ENCODE measurements at regions not wholly inside any gene's neighbourhood (a gene's known extent, or its start where the extent isn't known, plus 50 kb on each side); places are given as distances from the start of the nearest gene placed in this dataset.

- Histone ChIP-seq H3K27ac (ENCODE audit: low read depth, low read length, poor library complexity, severe bottlenecking) (no peak overlapping the region), H3K36me3 (ENCODE audit: insufficient read depth, low read length, poor library complexity, severe bottlenecking) (no peaks in the 10 kb centered on the region), H3K4me3 (ENCODE audit: low read depth, low read length, poor library complexity, severe bottlenecking) (no peak overlapping the region), H3K9me3 (ENCODE audit: low read depth, low read length, poor library complexity, severe bottlenecking) (no peaks in the 10 kb centered on the region), H3K27me3 (replicated peaks; ENCODE audit: insufficient read depth, low read depth, low read length, poor library complexity) (no peaks in the 10 kb centered on the region), H3K4me1 (ENCODE audit: insufficient read depth, low read length, poor library complexity, severe bottlenecking) (no peaks in the 10 kb centered on the region)
- intact Hi-C loops (cut with micrococcal nuclease; ENCODE audit: unreplicated experiment), result no loop called here
- no TSS peak for BruUV-seq (replicated peaks)
- POLR2A ChIA-PET (ENCODE audit: low non-redundant PET), result no interaction called here
- TF ChIP-seq EZH2 (IDR thresholded peaks at IDR 0.05; ENCODE audit: borderline replicate concordance, low read depth, low read length, poor library complexity, severe bottlenecking), result no peak
- TF ChIP-seq CTCF (conservative IDR thresholded peaks at IDR 0.05; ENCODE audit: low read depth, low read length), result no peak
- DNase-seq (ENCODE audit: low spot score), result no peak
- CTCF ChIA-PET, result no interaction called here
Measured at GRCh38 chr2:108106731-108107130, 120.4 kb downstream of the SLC5A7 start.

GRCh38 chr2:108111936-108112335, 125.6 kb downstream of the SLC5A7 start:
- H3K27ac ChIP-seq (ENCODE audit: low read depth, low read length, poor library complexity, severe bottlenecking), result no peak overlapping the region
- TF ChIP-seq CTCF (conservative IDR thresholded peaks at IDR 0.05; ENCODE audit: low read depth, low read length), result no peak
- TF ChIP-seq EZH2 (IDR thresholded peaks at IDR 0.05; ENCODE audit: borderline replicate concordance, low read depth, low read length, poor library complexity, severe bottlenecking), result no peak
- DNase-seq (ENCODE audit: low spot score), result no peak
- no TSS peak for BruUV-seq (replicated peaks)
- intact Hi-C loops (cut with micrococcal nuclease; ENCODE audit: unreplicated experiment), result no loop called here
- ChIA-PET POLR2A (ENCODE audit: low non-redundant PET) (no interaction called here), CTCF (no interaction called here)
- H3K4me3 ChIP-seq (ENCODE audit: low read depth, low read length, poor library complexity, severe bottlenecking), result no peak overlapping the region
- H3K36me3 ChIP-seq (ENCODE audit: insufficient read depth, low read length, poor library complexity, severe bottlenecking), result no peaks in the 10 kb centered on the region
- H3K9me3 ChIP-seq (ENCODE audit: low read depth, low read length, poor library complexity, severe bottlenecking), result no peaks in the 10 kb centered on the region
- H3K4me1 ChIP-seq (ENCODE audit: insufficient read depth, low read length, poor library complexity, severe bottlenecking), result no peaks in the 10 kb centered on the region
- no peaks in the 10 kb centered on the region for H3K27me3 ChIP-seq (replicated peaks; ENCODE audit: insufficient read depth, low read depth, low read length, poor library complexity)

- Histone ChIP-seq H3K27ac (ENCODE audit: low read depth, low read length, poor library complexity, severe bottlenecking) (no peak overlapping the region), H3K27me3 (replicated peaks; ENCODE audit: insufficient read depth, low read depth, low read length, poor library complexity) (no peaks in the 10 kb centered on the region), H3K9me3 (ENCODE audit: low read depth, low read length, poor library complexity, severe bottlenecking) (no peaks in the 10 kb centered on the region), H3K36me3 (ENCODE audit: insufficient read depth, low read length, poor library complexity, severe bottlenecking) (no peaks in the 10 kb centered on the region), H3K4me3 (ENCODE audit: low read depth, low read length, poor library complexity, severe bottlenecking) (no peak overlapping the region), H3K4me1 (ENCODE audit: insufficient read depth, low read length, poor library complexity, severe bottlenecking) (no peaks in the 10 kb centered on the region)
- intact Hi-C loops (cut with micrococcal nuclease; ENCODE audit: unreplicated experiment), result no loop called here
- BruUV-seq (replicated peaks), result no TSS peak
- POLR2A ChIA-PET (ENCODE audit: low non-redundant PET), result no interaction called here
- CTCF ChIA-PET, result no interaction called here
- DNase-seq (ENCODE audit: low spot score), result no peak
- TF ChIP-seq EZH2 (IDR thresholded peaks at IDR 0.05; ENCODE audit: borderline replicate concordance, low read depth, low read length, poor library complexity, severe bottlenecking) (no peak), CTCF (conservative IDR thresholded peaks at IDR 0.05; ENCODE audit: low read depth, low read length) (no peak)
Measured at GRCh38 chr2:108115868-108116267, 123.9 kb upstream of the SULT1C3 start.

All from A673 (cell line).